GM03348 (cell line): ENCODE measurements at regions not wholly inside any gene's neighbourhood (a gene's known extent, or its start where the extent isn't known, plus 50 kb on each side); places are given as distances from the start of the nearest gene placed in this dataset.
"Not testable (repeated sequence)": the region's sequence is repeated elsewhere in the genome, so short reads cannot be mapped to it uniquely, and the experiment has no call there.

ENCODE experiments used
- DNase-seq: peaks from one replicate; pipeline ENCODE4 v3.0.0; 2012; ENCODE audit warnings: low spot score

DNA sequence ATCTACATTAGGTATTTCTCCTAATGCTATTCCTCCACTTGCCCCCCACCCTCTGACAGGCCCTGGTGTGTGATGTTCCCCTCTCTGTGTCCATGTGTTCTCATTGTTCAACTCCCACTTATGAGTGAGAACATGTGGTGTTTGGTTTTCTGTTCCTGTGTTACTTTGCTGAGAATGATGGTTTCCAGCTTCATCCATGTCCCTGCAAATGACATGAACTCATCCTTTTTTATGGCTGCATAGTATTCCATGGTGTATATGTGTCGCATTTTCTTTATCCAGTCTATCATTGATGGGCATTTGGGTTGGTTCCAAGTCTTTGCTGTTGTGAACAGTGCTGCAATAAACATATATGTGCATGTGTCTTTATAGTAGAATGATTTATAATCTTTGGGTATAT, 50.6 kb upstream of the GRHL3 start:
- not testable (repeated sequence) for DNase-seq

- DNase-seq, result no peak
These were observed 52.2 kb upstream of the GRHL3 start for GRCh38 chr1:24266998-24267397.

GRCh38 chr1:24266398-24266941, 52.7 kb upstream of the GRHL3 start:
- DNase-seq, result peak; percentile 89

- DNase-seq, result no peak
These were observed 55.4 kb upstream of the GRHL3 start for GRCh38 chr1:24263746-24264145.

DNA sequence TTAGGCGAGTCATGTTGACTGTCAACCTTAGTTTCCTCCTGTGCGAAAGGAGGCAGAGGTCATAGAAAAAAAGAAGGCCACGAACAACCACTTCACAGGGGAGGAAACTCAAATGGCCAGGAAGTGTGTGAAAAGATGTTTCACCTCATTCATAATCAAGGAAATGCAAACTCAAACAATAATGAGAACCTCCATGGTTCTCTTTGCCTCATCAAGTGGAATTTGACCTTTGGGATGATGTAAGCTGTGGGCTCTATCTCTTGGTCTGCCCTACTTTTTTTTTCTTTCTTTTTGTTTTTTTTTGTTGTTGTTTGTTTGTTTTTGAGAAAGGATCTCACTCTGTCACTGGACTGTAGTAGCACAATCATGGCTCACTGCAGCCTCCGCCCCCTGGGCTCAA, 55.9 kb upstream of the GRHL3 start:
- DNase-seq, result no peak

DNA sequence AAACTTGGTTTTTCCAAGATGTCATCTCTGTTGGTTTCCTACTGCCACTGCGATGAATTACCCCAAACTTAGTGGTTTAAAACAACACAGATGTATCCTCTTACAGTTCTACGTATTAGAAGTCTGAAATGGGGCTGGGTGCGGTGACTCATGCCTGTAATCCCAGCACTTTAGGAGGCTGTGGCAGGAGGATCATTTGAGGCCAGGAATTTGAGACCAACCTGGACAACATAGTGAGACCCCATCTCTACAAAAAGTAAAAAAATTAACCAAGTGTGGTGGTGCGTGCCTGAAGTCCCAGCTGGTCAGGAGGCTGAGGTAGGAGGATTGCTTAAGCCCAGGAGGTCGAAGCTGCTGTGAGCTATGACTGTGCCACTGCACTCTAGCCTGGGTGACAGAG, 57.2 kb upstream of the GRHL3 start:
- DNase-seq, result no peak

DNA sequence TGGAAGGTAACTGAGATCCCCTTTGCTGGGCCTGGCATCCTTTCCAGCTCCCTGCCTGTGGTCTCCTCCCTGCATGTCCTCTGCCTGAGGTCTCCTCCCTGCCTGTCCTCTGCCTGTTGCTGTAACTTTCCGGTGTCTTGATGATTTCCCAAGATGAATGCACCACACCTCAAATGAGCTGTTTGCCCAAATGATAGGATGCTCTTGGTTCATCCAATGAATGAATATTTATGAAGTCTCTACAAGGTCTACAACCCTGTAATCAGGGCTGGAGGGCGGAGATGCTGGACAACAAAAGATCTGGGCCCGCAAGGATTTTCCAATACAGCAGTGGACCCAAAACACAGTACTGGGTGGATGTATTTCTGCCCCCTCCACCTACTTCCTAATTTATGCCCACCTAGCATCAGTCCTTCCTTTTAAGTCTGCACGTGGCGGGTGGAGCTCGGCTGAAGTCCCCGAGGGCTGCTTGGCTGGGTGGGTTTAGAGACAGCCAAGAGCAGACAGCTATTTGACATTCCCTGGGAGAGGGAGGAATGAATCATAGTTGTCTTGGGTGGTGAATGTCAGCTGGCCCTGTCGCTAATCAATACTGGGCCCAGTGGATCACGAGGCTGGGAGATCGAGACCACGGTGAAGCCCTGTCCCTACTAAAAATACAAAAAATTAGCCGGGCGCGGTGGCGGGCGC, 60.3 kb upstream of the GRHL3 start:
- DNase-seq, result no peak

DNA sequence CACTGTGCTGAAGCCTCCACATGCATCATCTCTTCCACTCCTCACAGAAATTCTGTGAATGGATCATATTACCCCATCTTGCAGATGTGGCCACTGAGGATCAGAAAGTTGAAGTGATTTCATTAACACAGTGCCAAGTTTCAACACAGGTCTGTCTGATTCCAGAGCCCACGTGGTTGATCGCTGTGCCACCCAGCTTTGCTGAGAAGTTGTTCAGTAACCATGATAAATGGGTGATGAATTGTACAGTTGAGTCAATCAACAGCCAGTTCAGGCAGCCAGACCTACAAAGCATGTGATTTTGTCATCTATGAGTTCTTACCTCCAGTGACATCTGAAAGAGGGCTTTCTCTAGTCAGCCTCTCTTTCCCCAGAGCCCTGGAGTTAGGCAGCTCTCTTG, 61.8 kb upstream of the GRHL3 start:
- DNase-seq, result no peak

DNA sequence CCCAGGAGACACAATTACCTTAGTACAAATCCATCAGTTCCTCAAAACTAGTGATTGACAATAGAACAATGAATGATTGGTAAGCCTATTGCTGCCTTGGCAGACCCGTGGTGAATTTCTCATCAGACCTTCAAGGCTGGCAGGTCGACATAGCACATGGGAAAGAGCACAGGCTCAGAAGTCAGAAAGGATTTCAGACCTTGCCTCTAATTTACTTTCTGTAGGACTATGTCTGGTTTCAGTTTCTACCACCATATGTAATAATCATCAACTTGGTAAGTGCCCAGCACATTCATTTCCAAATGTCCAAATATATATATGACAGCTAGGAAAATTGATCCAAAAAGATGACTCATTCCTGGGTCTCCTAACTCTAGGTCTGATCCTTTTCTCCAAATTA, 62.5 kb upstream of the GRHL3 start:
- DNase-seq, result no peak

DNA sequence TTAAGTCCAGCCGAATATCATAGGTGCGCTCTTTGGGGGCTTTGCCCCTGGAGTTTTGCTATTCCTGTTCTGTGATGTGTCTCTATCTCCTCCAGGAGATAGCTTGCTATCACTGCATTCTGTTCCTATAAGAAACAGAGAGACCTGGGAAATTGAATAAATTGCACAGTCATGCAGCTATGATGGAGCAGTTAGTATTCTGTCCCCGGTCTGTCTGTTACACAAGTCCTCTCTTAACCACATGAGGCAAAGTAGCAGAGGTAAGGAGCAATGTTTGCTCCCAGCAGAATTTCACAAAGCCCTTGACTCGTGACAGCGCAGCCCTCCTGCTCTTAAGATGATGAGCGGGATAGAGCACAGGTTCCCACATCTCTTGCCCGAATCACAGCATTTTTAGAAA, 63.9 kb upstream of the GRHL3 start:
- no peak for DNase-seq

GRCh38 chr1:24254783-24255182, 64.4 kb upstream of the GRHL3 start:
- no peak for DNase-seq

DNA sequence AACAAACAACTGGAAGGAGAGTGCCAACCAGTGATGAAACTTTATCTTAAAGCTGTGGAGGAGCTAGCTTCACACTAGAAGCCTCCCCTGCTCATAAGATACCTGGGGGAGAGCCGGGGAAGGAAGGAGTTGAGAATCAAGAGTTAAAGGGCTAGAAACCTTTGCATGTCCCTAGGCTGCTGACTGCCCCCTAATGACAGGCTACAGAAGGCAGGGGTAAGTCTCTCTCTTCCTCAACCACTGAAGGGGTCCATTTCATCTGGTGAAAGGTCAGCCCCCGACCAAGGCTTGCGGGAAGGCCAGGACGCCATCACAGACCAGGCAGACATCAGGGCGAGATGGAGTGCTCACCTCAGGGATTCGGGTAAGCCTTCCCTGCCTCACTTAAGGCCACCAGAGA, 65.6 kb upstream of the GRHL3 start:
- no peak for DNase-seq

GRCh38 chr1:24252185-24252780, 65.2 kb upstream of the IFNLR1 start:
- DNase-seq, result no peak

- no peak for DNase-seq
These were observed 64.4 kb upstream of the IFNLR1 start for GRCh38 chr1:24251501-24251900.

DNA sequence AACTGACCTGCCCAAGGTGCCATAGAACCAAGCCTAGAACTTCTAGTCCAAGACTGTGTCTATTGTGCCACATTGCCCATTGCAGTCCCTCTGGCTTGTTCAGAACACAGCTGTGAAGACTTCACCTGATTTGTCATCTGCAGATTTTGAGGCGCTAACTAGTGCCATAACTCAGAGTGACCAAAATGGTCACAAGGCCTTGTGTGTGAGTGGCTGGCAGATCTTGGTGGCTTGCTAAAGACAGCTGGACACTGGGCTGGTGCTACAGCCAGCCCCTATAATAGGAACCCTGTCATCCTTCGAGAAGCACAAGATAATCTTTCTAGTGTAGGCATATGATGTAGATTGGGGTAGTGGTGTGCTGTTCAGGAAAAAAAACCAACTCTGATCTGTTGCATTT, 63.7 kb upstream of the IFNLR1 start:
- DNase-seq, result no peak

GRCh38 chr1:24250224-24250623, 63.1 kb upstream of the IFNLR1 start:
- DNase-seq, result no peak

DNA sequence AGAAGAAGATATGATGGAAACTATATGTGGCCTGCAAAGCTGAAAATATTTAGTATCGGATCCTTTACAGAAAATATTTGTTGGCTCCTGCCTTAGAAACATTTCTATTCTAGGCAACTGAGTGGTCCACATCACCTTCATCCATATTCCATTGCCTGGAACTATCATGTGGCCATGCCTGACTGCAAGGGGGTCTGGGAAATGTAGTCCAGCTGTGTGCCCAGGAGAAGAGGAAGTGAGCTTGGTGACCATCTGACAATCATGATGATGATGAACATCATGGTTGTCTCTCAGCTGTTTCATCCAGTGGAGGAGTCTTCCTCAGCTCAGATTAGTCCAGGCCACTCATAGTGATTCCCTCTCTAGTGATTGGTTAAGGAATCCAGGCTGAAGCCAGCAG, 61.8 kb upstream of the IFNLR1 start:
- no peak for DNase-seq

DNA sequence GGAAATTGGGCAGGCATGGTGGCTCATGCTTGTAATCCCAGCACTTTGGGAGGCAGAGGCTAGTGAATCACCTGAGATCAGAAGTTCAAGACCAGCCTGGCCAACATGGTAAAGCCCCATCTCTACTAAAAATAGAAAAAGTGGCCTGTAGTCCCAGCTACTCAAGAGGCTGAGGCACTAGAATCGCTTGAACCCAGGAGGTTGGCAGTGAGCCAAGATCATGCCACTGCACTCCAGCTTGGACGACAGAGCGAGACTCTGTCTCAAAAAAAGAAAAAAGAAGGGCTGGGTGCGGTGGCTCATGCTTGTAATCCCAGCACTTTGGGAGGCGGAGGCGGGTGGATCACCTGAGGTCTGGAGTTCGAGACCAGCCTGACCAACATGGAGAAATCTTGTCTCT, 60.2 kb upstream of the IFNLR1 start:
- DNase-seq, result not testable (repeated sequence)

DNA sequence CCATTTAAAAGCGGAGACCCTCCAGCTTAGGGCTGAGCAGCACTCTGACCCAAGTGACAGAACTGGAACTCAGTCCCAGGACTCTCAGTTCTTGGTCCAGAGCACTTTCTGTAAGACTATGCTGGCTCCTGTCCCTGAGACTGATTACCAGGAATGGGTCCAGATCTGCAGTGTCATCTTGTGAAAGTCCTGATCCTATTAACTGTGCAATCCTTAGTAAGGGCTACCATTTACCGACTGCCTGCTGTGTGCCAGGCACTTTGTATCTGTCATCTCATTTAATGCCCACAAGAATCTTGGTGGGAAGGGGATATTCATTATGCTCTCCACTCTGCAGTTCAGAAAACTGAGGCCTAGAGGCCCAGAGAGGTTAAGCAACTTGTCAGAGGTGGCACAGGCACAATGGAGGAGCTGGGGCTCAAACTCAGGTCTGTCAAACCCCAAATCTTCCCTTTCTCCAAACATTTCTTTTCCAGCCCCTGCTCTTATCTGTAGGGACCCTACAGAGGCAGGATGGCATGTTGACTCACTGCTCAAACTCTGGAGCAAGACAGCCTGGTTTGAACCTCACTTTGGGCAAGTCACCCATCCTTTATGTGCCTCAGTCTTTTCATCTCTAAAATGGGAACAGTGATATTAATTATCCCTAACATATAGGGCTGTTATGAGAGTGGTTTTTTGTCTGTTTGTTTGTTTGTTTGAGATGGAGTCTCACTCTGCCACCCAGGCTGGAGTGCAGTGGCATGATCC, 57.6 kb upstream of the IFNLR1 start:
- no peak for DNase-seq

- DNase-seq, result no peak
These were observed 50.8 kb upstream of the IFNLR1 start for GRCh38 chr1:24237750-24238395.

DNA sequence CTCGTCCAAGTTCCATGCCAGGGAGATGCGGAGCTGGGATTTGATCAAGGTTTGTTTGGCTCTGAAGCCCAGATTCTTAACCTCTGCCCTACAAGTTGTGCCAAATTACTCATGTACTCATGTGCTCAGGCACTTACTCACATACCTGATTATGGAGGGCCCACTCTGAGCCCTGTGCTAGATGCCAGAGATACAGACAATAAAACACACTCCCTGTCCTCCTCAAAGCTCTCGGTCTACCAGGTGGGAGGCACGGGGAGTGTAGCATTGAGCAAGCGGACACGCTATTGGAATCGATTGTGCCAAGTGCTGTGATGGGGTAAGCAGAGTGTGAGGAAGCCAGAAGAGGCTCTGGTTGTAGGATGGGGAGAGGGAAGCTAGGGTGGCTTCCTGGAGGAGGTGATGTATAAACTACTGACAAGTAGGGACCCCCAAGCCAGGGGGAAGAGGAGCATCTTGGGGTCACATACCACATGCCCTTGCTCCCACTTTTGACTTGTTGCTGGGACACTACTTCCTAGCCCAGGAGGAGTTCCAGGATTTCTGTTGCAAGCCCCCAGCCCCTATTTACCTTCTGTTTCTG, 49.8 kb upstream of the IFNLR1 start:
- DNase-seq, result peak; percentile 58
